PC-3 (cell line): ENCODE measurements at regions not wholly inside any gene's neighbourhood (a gene's known extent, or its start where the extent isn't known, plus 50 kb on each side); places are given as distances from the start of the nearest gene placed in this dataset.
A peak's percentile ranks its signal among the peaks of the same experiment; 100 is the strongest.

ENCODE experiments used
- ATAC-seq: fragments of 200-7000 bp; cut with Tn5 transposase; 2 replicates; pipeline ENCODE4 v1.9.1; 2020; ENCODE audit warnings: mild to moderate bottlenecking, moderate library complexity
- BruUV-seq: library from RNA; stranded (reverse); fragments of 400-500 nt; replicated peaks from 2 replicates; lab custom pipeline; 2021; lab: Mats Ljungman, UMichigan
- CTCF ChIA-PET: fragments of 300-600 bp; sonication (Branson Sonifier 250); formaldehyde crosslinking; loops from one replicate; lab custom pipeline; 2022; ENCODE audit warnings: antibody characterized with exemption; lab: Charles Lee
- POLR2A ChIA-PET: fragments of 300-600 bp; sonication (Branson Sonifier 250); formaldehyde crosslinking; loops from one replicate; lab custom pipeline; 2022; ENCODE audit warnings: antibody characterized with exemption; ENCODE audit not compliant: unreplicated experiment; lab: Charles Lee
- DNase-seq: peaks from one replicate; pipeline ENCODE4 v3.0.0-alpha.2; 2015
- H2AFZ ChIP-seq: fragments of 300-600 bp; sonication (generic); 2 replicates; pipeline ENCODE4 v1.6.0; 2016; ENCODE audit warnings: antibody characterized with exemption, low read length
- H3F3A ChIP-seq: fragments of 300-600 bp; sonication (generic); one replicate; pipeline ENCODE4 v1.6.0; 2017; ENCODE audit warnings: antibody characterized with exemption, low read length, control low read depth, mild to moderate bottlenecking; ENCODE audit not compliant: unreplicated experiment
- H3K27ac ChIP-seq: fragments of 300-600 bp; sonication (generic); 2 replicates; pipeline ENCODE4 v1.5.1; 2016; ENCODE audit warnings: mild to moderate bottlenecking, low read length
- H3K27me3 ChIP-seq: fragments of 300-600 bp; sonication (generic); 2 replicates; pipeline ENCODE4 v1.6.1; 2016; ENCODE audit warnings: low read length, mixed read lengths
- H3K36me3 ChIP-seq: fragments of 300-600 bp; sonication (generic); 2 replicates; pipeline ENCODE4 v1.6.1; 2016; ENCODE audit warnings: low read depth, mixed run types, low read length, mixed read lengths
- H3K4me1 ChIP-seq: fragments of 300-600 bp; sonication (generic); 2 replicates; pipeline ENCODE4 v1.5.1; 2016; ENCODE audit warnings: low read length; ENCODE audit not compliant: insufficient read depth
- H3K4me2 ChIP-seq: fragments of 300-600 bp; sonication (generic); 2 replicates; pipeline ENCODE4 v1.6.0; 2016; ENCODE audit warnings: low read length
- H3K4me3 ChIP-seq: fragments of 300-600 bp; sonication (generic); 2 replicates; pipeline ENCODE4 v1.5.1; 2016; ENCODE audit warnings: mild to moderate bottlenecking, low read length, mixed read lengths
- H3K79me2 ChIP-seq: fragments of 300-600 bp; sonication (generic); 2 replicates; pipeline ENCODE4 v1.6.1; 2017; ENCODE audit warnings: low read length, mixed read lengths
- H3K9ac ChIP-seq: fragments of 300-600 bp; sonication (generic); 2 replicates; pipeline ENCODE4 v1.6.0; 2016; ENCODE audit warnings: mild to moderate bottlenecking, low read length
- H3K9me2 ChIP-seq: fragments of 300-600 bp; sonication (generic); replicated peaks from 2 replicates; pipeline ENCODE4 v1.6.1; 2016; ENCODE audit warnings: mixed run types, low read length, mixed read lengths
- H3K9me3 ChIP-seq: fragments of 300-600 bp; sonication (generic); 2 replicates; pipeline ENCODE4 v1.6.1; 2016; ENCODE audit warnings: low read length, mixed read lengths
- H4K20me1 ChIP-seq: fragments of 300-600 bp; sonication (generic); 2 replicates; pipeline ENCODE4 v1.6.1; 2016; ENCODE audit warnings: low read length, mixed read lengths
- EZH2 ChIP-seq: fragments of 300-600 bp; sonication (generic); IDR thresholded peaks from one replicate; pipeline ENCODE4 v1.6.1; 2017; ENCODE audit warnings: antibody characterized with exemption, mild to moderate bottlenecking, low read length; ENCODE audit not compliant: unreplicated experiment
- EZH2phosphoT487 ChIP-seq: fragments of 300-600 bp; sonication (generic); IDR thresholded peaks from 2 replicates; pipeline ENCODE4 v1.6.1; 2018; ENCODE audit warnings: mild to moderate bottlenecking, antibody characterized with exemption, low read length, borderline replicate concordance
- intact Hi-C: fragments of 100-400 bp; cut with micrococcal nuclease; formaldehyde crosslinking; loops from 2 replicates; pipeline ENCODE4 v1.9.0; 2023
- TF ChIP-seq, protein P1 (sequence below): fragments of 300-600 bp; sonication (generic); conservative IDR thresholded peaks from 2 replicates; pipeline ENCODE4 v1.5.1; 2017; ENCODE audit warnings: antibody characterized with exemption, low read depth, mild to moderate bottlenecking, low read length

DNA sequence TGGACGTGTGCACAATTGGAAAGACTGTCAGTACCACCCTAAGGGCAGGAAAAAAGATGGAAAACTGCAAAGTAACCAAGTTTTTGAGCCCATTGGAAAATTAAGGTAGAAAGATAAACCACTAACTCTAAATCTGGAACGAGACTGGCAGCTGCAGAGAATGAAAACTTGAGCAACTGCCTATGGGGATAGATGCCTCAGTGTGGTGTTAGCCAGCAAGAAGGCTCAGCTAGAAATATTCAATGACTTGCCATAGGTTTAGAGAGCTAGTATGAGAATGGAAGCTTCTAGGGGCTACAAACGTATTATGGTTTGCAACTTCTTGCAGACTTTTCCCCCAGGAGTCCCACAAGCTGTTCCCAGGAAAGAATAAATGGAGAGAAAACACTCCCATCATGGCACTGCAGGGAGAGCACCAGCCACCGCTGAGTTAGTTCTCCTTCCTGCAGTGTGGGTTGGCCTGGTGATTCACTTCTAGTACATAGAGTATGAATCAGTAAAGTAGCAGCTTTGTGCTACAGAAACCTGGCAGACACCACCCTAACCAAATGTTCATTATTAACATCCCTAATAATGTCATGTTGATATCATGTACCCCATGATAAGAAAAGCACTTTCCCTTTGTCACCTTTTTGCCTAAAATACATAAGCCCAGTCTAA, 372.4 kb upstream of the VWC2 start:
- H2AFZ ChIP-seq: no peak overlapping the region; the same call in none of the 2 replicates

DNA sequence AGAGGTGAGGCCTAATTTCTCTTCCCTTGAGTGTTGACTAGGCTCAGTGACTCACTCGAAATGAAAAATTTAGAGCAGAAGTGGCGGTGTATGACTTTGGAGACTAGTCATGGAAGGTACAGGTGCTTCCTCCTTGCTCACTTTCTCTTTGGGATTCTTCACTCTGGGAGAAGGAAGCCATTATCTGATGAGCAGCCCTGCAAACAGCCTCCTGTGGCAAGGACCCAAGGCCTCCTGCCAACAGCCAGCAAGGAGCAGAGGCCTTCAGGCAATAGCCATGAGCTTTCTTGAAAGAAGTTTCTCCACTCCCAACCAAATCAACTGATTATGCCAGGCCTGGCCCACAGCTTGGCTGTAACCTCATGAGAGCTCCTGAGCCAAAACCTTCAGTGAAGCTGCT, 369.6 kb upstream of the VWC2 start:
- CTCF ChIA-PET: no interaction called here
- peak overlapping the region; percentile 55 for H3K27ac ChIP-seq
- H3K36me3 ChIP-seq: no peaks in the 10 kb centered on the region
- POLR2A ChIA-PET: no interaction called here
- H3K79me2 ChIP-seq: no peaks in the 10 kb centered on the region
- TF ChIP-seq EZH2 (no peak), EZH2phosphoT487 (no peak)
- TF ChIP-seq, protein P1, sequence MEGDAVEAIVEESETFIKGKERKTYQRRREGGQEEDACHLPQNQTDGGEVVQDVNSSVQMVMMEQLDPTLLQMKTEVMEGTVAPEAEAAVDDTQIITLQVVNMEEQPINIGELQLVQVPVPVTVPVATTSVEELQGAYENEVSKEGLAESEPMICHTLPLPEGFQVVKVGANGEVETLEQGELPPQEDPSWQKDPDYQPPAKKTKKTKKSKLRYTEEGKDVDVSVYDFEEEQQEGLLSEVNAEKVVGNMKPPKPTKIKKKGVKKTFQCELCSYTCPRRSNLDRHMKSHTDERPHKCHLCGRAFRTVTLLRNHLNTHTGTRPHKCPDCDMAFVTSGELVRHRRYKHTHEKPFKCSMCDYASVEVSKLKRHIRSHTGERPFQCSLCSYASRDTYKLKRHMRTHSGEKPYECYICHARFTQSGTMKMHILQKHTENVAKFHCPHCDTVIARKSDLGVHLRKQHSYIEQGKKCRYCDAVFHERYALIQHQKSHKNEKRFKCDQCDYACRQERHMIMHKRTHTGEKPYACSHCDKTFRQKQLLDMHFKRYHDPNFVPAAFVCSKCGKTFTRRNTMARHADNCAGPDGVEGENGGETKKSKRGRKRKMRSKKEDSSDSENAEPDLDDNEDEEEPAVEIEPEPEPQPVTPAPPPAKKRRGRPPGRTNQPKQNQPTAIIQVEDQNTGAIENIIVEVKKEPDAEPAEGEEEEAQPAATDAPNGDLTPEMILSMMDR: no peak
- BruUV-seq: no TSS peak
- DNase-seq: peak; percentile 76
- no peaks in the 10 kb centered on the region for H3K27me3 ChIP-seq
- H3K9ac ChIP-seq: no peak overlapping the region
- H3K4me3 ChIP-seq: no peak overlapping the region
- no peaks in the 10 kb centered on the region for H3K9me3 ChIP-seq
- peak overlapping the region; percentile 26; the same call in 1 of the 2 replicates for H2AFZ ChIP-seq
- peaks cover 38% of the 10 kb centered on the region for H3K4me1 ChIP-seq
- H3K9me2 ChIP-seq: no peaks in the 10 kb centered on the region
- H4K20me1 ChIP-seq: no peaks in the 10 kb centered on the region
- intact Hi-C loops: no loop called here
- peak; percentile 44 for ATAC-seq
- H3K4me2 ChIP-seq: peak overlapping the region; percentile 42; the same call in 1 of the 2 replicates
- no peaks in the 10 kb centered on the region for H3F3A ChIP-seq

More for the DNA sequence above, 372.4 kb upstream of the VWC2 start:
- no TSS peak for BruUV-seq
- Histone ChIP-seq H3K79me2 (no peaks in the 10 kb centered on the region), H3K36me3 (no peaks in the 10 kb centered on the region), H3K4me3 (no peak overlapping the region), H3F3A (no peaks in the 10 kb centered on the region), H3K4me2 (peak overlapping the region; percentile 42), H3K27me3 (no peaks in the 10 kb centered on the region), H3K9me2 (no peaks in the 10 kb centered on the region), H3K9ac (no peak overlapping the region), H4K20me1 (no peaks in the 10 kb centered on the region), H3K27ac (peak overlapping the region; percentile 56), H3K9me3 (no peaks in the 10 kb centered on the region), H3K4me1 (peaks cover 64% of the 10 kb centered on the region)
- TF ChIP-seq, protein P1: no peak
- no peak for TF ChIP-seq EZH2
- TF ChIP-seq EZH2phosphoT487: no peak
- POLR2A ChIA-PET: no interaction called here
- peak; percentile 56 for ATAC-seq
- CTCF ChIA-PET: no interaction called here
- intact Hi-C loops: no loop called here
- DNase-seq: peak; percentile 62

DNA sequence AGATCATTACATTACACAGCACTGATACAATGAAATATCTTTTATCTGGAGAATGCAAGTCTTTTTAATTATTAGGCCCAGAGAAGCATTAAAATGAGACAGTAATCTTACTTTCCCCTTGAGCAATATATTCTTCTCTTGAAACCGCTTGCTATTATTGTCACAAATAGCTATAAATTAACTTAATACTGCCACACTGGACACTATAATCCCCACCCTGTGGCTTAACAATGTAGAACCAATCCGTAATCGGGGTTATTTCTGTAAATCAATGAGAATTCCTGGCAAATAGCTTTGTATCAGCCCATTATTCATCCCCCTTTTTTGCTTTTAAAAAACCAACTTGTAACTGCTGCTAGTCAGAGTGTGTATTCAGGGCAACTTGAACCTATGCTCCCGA, 366.2 kb upstream of the VWC2 start:
- Histone ChIP-seq H3K4me2 (no peak overlapping the region), H3K9me3 (no peaks in the 10 kb centered on the region), H3K4me1 (peaks cover 15% of the 10 kb centered on the region), H3K4me3 (no peak overlapping the region), H3K27me3 (no peaks in the 10 kb centered on the region), H3K36me3 (no peaks in the 10 kb centered on the region), H2AFZ (no peak overlapping the region), H4K20me1 (no peaks in the 10 kb centered on the region), H3F3A (no peaks in the 10 kb centered on the region), H3K27ac (no peak overlapping the region), H3K79me2 (no peaks in the 10 kb centered on the region), H3K9me2 (no peaks in the 10 kb centered on the region), H3K9ac (no peak overlapping the region)
- BruUV-seq: no TSS peak
- ChIA-PET POLR2A (interaction anchor here (0.6 kb wide), 1 partner anchor 27 kb away, joined by 3 read pairs; no protein-coding TSS in a partner anchor), CTCF (no interaction called here)
- no peak for DNase-seq
- ATAC-seq: no peak
- intact Hi-C loops: no loop called here
- TF ChIP-seq EZH2phosphoT487 (no peak), EZH2 (no peak)
- TF ChIP-seq, protein P1: no peak
